Endothelial cell of umbilical vein (primary cell): ENCODE measurements at regions not wholly inside any gene's neighbourhood (a gene's known extent, or its start where the extent isn't known, plus 50 kb on each side); places are given as distances from the start of the nearest gene placed in this dataset.

Source experiments
- BruUV-seq: library from RNA; stranded (reverse); fragments of 400-500 nt; replicated peaks from 2 replicates; lab custom pipeline; 2021; lab: Mats Ljungman, UMichigan
- CTCF ChIA-PET: fragments of 300-600, 350-600 bp; sonication (Branson Sonifier 250); formaldehyde crosslinking; loops from one replicate; lab custom pipeline; 2021; ENCODE audit warnings: antibody characterized with exemption, inconsistent platforms; lab: Charles Lee
- POLR2A ChIA-PET: fragments of 300-600, 350-600 bp; sonication (Branson Sonifier 250); formaldehyde crosslinking; loops from one replicate; lab custom pipeline; 2021; ENCODE audit warnings: antibody characterized with exemption, inconsistent platforms; lab: Charles Lee
- DNase-seq: peaks from one replicate; pipeline ENCODE4 v3.0.0-alpha.2; 2011; ENCODE audit warnings: low read depth, low spot score
- FAIRE-seq: peaks from 2 replicates; lab custom pipeline; 2011; peaks lifted over from hg19 to GRCh38; lab: Jason Lieb, UNC
- H2AFZ ChIP-seq: 2 replicates; pipeline ENCODE4 v1.6.0; 2012; ENCODE audit warnings: low read depth, low read length, control low read depth, inconsistent platforms
- H3K27ac ChIP-seq: 2 replicates; pipeline ENCODE4 v1.5.1; 2011; ENCODE audit warnings: low read depth, mild to moderate bottlenecking, control low read depth, low read length, moderate library complexity; ENCODE audit not compliant: insufficient read depth
- H3K27me3 ChIP-seq, 2 experiments: 2 replicates each; pipeline versions ENCODE4 v1.6.0 to v1.6.1; 2011; ENCODE audit warnings: low read length in 2 of 2, mixed read lengths in 1 of 2; ENCODE audit not compliant: control insufficient read depth in 2 of 2, insufficient read depth in 2 of 2
- H3K36me3 ChIP-seq, 2 experiments: 2 replicates in 1 of 2; 3 replicates in 1 of 2; pipeline ENCODE4 v1.5.1; 2011; ENCODE audit warnings: low read length in 2 of 2, mild to moderate bottlenecking in 1 of 2, moderate library complexity in 1 of 2; ENCODE audit not compliant: control insufficient read depth in 2 of 2, insufficient read depth in 2 of 2; ENCODE audit errors: extremely low read depth in 1 of 2
- H3K4me1 ChIP-seq: 3 replicates; pipeline ENCODE4 v1.5.1; 2011; ENCODE audit warnings: mild to moderate bottlenecking, low read length; ENCODE audit not compliant: control insufficient read depth, insufficient read depth; ENCODE audit errors: extremely low read depth
- H3K4me2 ChIP-seq: 2 replicates; pipeline ENCODE4 v1.6.1; 2011; ENCODE audit warnings: low read length, control low read depth, mixed read lengths; ENCODE audit not compliant: insufficient read depth
- H3K4me3 ChIP-seq, 3 experiments: fragments of 200-600 bp in 1 of 3; sonication (generic), shearing (Covaris generic) in 1 of 3; replicated peaks in 1 of 3; 2 replicates each; pipeline ENCODE4 v1.5.1; 2011 to 2016; ENCODE audit warnings: control low read depth in 3 of 3, low read length in 3 of 3, mild to moderate bottlenecking in 2 of 3, inconsistent platforms in 1 of 3, low read depth in 1 of 3, moderate library complexity in 1 of 3; ENCODE audit not compliant: insufficient read depth in 1 of 3
- H3K79me2 ChIP-seq: 2 replicates; pipeline ENCODE4 v1.6.0; 2012; ENCODE audit warnings: low read length, inconsistent platforms; ENCODE audit not compliant: control insufficient read depth, insufficient read depth
- H3K9ac ChIP-seq: replicated peaks from 2 replicates; pipeline ENCODE3; 2011; ENCODE audit warnings: low read length, control low read depth; ENCODE audit not compliant: insufficient read depth; ENCODE audit errors: extremely low read depth
- H3K9me1 ChIP-seq: replicated peaks from 3 replicates; pipeline ENCODE4 v1.6.0; 2011; ENCODE audit warnings: mild to moderate bottlenecking, low read length; ENCODE audit not compliant: control insufficient read depth, insufficient read depth; ENCODE audit errors: extremely low read depth
- H3K9me3 ChIP-seq: replicated peaks from 2 replicates; pipeline ENCODE4 v1.5.1; 2012; ENCODE audit warnings: low read length, inconsistent platforms; ENCODE audit not compliant: control insufficient read depth, insufficient read depth
- H4K20me1 ChIP-seq: replicated peaks from 2 replicates; pipeline ENCODE3; 2011; ENCODE audit warnings: mild to moderate bottlenecking, low read length; ENCODE audit not compliant: control insufficient read depth, insufficient read depth; ENCODE audit errors: extremely low read depth
- CTCF ChIP-seq, 2 donors: IDR thresholded peaks; 1 replicate in 1 of 2; 2 replicates in 1 of 2; pipeline ENCODE4 v1.5.1; 2011; ENCODE audit warnings: low read length in 2 of 2, mild to moderate bottlenecking in 2 of 2, moderate library complexity in 2 of 2, control low read depth in 1 of 2, inconsistent platforms in 1 of 2, low read depth in 1 of 2; ENCODE audit not compliant: insufficient read depth in 1 of 2; ENCODE audit errors: extremely low read depth in 1 of 2
- EZH2 ChIP-seq: IDR thresholded peaks from 2 replicates; pipeline ENCODE4 v1.6.1; 2012; ENCODE audit warnings: borderline replicate concordance, low read depth, mild to moderate bottlenecking, moderate library complexity, low read length, inconsistent platforms; ENCODE audit not compliant: severe bottlenecking
- FOS ChIP-seq: IDR thresholded peaks from 2 replicates; pipeline ENCODE4 v1.6.1; 2011; ENCODE audit warnings: mild to moderate bottlenecking, low read length, moderate library complexity, borderline replicate concordance; ENCODE audit not compliant: insufficient read depth
- GATA2 ChIP-seq: IDR thresholded peaks from 2 replicates; pipeline ENCODE4 v1.7.0; 2011; ENCODE audit warnings: low read depth, mild to moderate bottlenecking, moderate library complexity, mixed read lengths, low read length; ENCODE audit not compliant: insufficient read length, insufficient read depth
- JUN ChIP-seq: IDR thresholded peaks from 2 replicates; pipeline ENCODE4 v1.6.1; 2011; ENCODE audit warnings: borderline replicate concordance, low read depth; ENCODE audit not compliant: insufficient read length, insufficient read depth
- MYC ChIP-seq: IDR thresholded peaks from one replicate; pipeline ENCODE4 v1.6.1; 2011; ENCODE audit warnings: mild to moderate bottlenecking, low read depth, low read length
- POLR2A ChIP-seq: IDR thresholded peaks from 2 replicates; pipeline ENCODE4 v1.6.1; 2012; ENCODE audit warnings: low read depth, mild to moderate bottlenecking, control low read depth, low read length
- POLR2AphosphoS5 ChIP-seq: IDR thresholded peaks from 2 replicates; pipeline ENCODE4 v1.6.1; 2012; ENCODE audit warnings: low read depth, mild to moderate bottlenecking, control low read depth, low read length, moderate library complexity; ENCODE audit not compliant: insufficient read depth
- dilution Hi-C: fragments of 300-500 bp; cut with MboI; formaldehyde crosslinking; loops from one replicate; pipeline ENCODE4 v1.15.0; 2019; ENCODE audit warnings: low sequenced_read_pairs; ENCODE audit not compliant: extremely low pct_ligation_motif_present
- intact Hi-C: fragments of 100-400 bp; cut with micrococcal nuclease; formaldehyde crosslinking; loops from one replicate; pipeline ENCODE4 v1.10.0; 2022
- TF ChIP-seq, protein P1 (sequence below): IDR thresholded peaks from 2 replicates; pipeline ENCODE4 v1.6.1; 2011; ENCODE audit not compliant: insufficient read depth, insufficient read length

- no peaks in the 10 kb centered on the region for H4K20me1 ChIP-seq
- dilution Hi-C loops = no loop called here
- H3K9me3 ChIP-seq = no peaks in the 10 kb centered on the region
- no peak overlapping the region for H3K27ac ChIP-seq
- no peaks in the 10 kb centered on the region for H3K36me3 ChIP-seq
- no peak overlapping the region for H2AFZ ChIP-seq
- TF ChIP-seq POLR2AphosphoS5 (no peak), EZH2 (no peak), GATA2 (no peak), MYC (no peak), FOS (no peak), CTCF (IDR thresholded peaks at IDR 0.05; ENCODE audit: extremely low read depth in 1 of 2, insufficient read depth in 1 of 2, low read depth in 1 of 2, low read length in 2 of 2) (no peak), POLR2A (no peak), JUN (no peak)
- TF ChIP-seq, protein P1, sequence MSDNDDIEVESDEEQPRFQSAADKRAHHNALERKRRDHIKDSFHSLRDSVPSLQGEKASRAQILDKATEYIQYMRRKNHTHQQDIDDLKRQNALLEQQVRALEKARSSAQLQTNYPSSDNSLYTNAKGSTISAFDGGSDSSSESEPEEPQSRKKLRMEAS = no peak
- no peaks in the 10 kb centered on the region for H3K27me3 ChIP-seq
- H3K9ac ChIP-seq = no peak overlapping the region
- intact Hi-C loops = no loop called here
- BruUV-seq = no TSS peak
- H3K4me3 ChIP-seq = no peak overlapping the region
- no peaks in the 10 kb centered on the region for H3K9me1 ChIP-seq
- H3K79me2 ChIP-seq = no peaks in the 10 kb centered on the region
- FAIRE-seq (no peak), DNase-seq (no peak)
- H3K4me2 ChIP-seq = no peak overlapping the region
- ChIA-PET CTCF (interaction anchor here (1.2 to 2.3 kb wide), 7 partner anchors 8 to 41 kb away, joined by 3 to 12 read pairs (median 4); no protein-coding TSS in a partner anchor), POLR2A (no interaction called here)
- H3K4me1 ChIP-seq = no peaks in the 10 kb centered on the region
Observed at GRCh38 chr4:136328131-136328530, 1204.2 kb downstream of the PCDH18 start.
